Transverse colon (tissue), 4 donors: ENCODE measurements at regions not wholly inside any gene's neighbourhood (a gene's known extent, or its start where the extent isn't known, plus 50 kb on each side); places are given as distances from the start of the nearest gene placed in this dataset.

Source experiments
- CTCF ChIP-seq, 5 experiments: fragments of 200-600 bp in 3 of 5; fragments of 450-650 bp in 2 of 5; sonication (generic) in 3 of 5; IDR thresholded peaks; 1 replicate in 2 of 5; 2 replicates in 3 of 5; pipeline ENCODE4 v1.5.1; 2016 to 2017; ENCODE audit warnings: antibody characterized with exemption in 5 of 5, inconsistent platforms in 3 of 5, mild to moderate bottlenecking in 2 of 5, moderate library complexity in 1 of 5
- POLR2A ChIP-seq: fragments of 450-650 bp; IDR thresholded peaks from one replicate; pipeline ENCODE4 v1.6.1; 2016; ENCODE audit warnings: antibody characterized with exemption, mild to moderate bottlenecking, moderate library complexity
- POLR2AphosphoS5 ChIP-seq, 3 donors: sonication (generic); formaldehyde crosslinking; IDR thresholded peaks; one replicate each; pipeline ENCODE4 v1.6.1; 2016; ENCODE audit warnings: antibody characterized with exemption in 3 of 3

DNA sequence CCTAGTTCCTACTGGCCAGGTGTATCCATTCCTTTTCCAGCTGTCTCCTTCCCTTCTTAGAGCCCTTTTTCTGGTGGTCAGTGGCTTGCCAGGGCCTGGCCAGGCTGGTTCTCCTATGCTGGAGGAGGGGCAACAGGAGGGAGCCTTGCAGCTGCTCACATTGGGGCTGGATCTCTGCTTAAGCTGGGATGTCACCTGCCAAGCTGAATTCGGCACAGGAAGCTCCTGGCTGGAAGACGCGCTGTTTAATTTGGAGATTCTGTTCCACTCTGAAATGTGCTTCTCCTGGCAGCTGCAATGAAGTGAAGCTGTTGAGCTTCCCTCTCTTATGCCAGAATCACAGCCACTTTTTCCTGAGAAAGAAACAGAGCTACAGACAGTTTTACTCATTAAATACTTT, 56.0 kb upstream of the POU3F1 start:
- TF ChIP-seq POLR2AphosphoS5 (IDR thresholded peaks at IDR 0.05) (no peak), CTCF (IDR thresholded peaks at IDR 0.05) (no peak), POLR2A (no peak)
